ENCODE measurements at regions not wholly inside any gene's neighbourhood (a gene's known extent, or its start where the extent isn't known, plus 50 kb on each side); places are given as distances from the start of the nearest gene placed in this dataset.

DNA sequence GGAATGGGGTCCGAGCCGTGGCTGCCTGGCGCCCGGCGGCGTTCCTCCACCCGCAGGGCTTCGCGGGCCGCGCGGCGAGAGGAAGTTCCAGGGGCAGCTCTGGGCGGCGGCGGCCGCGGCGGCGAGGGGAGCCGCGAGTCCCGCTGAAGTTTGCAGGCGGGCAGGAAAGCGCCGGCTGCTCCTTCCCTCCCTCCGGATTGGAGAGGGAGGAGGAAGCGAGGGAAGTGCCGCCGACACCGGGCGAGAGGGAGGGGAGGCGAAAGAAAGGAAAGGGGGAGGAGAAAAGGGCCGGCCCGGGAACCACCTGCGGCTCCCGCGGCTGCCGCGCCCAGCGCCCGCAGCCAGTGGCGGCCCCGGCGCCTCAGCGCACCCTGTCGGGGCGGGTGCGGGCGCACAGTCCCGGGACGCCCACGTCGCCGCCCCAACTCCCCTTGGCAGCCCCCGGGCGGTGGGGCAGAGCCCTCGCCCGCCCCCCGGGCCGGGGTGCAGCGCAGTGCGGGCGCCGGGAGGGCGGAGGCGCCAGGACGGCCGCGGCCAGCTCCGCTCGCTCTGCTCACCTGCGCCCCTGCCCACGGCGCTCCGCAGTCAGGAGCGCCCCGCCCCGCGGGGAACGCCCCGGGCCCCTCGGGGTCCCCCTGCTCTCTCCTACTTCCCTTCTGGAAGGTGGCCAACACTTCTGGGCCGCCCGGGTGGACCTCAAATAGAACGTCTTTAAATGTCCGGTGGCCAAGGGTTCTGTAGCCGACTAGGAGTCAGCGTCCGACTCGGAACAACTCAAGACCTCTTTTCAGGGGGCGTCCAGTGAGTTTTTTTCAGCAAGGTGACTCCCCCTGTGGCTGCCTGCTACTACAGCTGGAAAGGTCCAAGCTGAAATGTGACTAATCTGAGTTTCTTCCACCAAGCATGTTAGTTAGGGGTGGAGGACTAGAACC lies 80.3 kb upstream of the CCDC28A start:
- no peak for TF ChIP-seq POLR2A (IDR thresholded peaks at IDR 0.05)
- peak; percentile 29 to 64 (median 63) for TF ChIP-seq POLR2AphosphoS5 (IDR thresholded peaks at IDR 0.05)
- TF ChIP-seq, protein P1, sequence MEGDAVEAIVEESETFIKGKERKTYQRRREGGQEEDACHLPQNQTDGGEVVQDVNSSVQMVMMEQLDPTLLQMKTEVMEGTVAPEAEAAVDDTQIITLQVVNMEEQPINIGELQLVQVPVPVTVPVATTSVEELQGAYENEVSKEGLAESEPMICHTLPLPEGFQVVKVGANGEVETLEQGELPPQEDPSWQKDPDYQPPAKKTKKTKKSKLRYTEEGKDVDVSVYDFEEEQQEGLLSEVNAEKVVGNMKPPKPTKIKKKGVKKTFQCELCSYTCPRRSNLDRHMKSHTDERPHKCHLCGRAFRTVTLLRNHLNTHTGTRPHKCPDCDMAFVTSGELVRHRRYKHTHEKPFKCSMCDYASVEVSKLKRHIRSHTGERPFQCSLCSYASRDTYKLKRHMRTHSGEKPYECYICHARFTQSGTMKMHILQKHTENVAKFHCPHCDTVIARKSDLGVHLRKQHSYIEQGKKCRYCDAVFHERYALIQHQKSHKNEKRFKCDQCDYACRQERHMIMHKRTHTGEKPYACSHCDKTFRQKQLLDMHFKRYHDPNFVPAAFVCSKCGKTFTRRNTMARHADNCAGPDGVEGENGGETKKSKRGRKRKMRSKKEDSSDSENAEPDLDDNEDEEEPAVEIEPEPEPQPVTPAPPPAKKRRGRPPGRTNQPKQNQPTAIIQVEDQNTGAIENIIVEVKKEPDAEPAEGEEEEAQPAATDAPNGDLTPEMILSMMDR (IDR thresholded peaks at IDR 0.05 in 8 of 11, conservative IDR thresholded peaks at IDR 0.05 in 3 of 11): peak in 1 of 11 experiments; percentile 11

Data from spleen (tissue), 7 donors.